Mammary epithelial cell (primary cell): ENCODE measurements at regions not wholly inside any gene's neighbourhood (a gene's known extent, or its start where the extent isn't known, plus 50 kb on each side); places are given as distances from the start of the nearest gene placed in this dataset.

Experiments
- EZH2 ChIP-seq: IDR thresholded peaks from 2 replicates; pipeline ENCODE4 v1.6.1; 2012; ENCODE audit warnings: low read length, inconsistent platforms, borderline replicate concordance
- TF ChIP-seq, protein P1 (sequence below), 2 donors: IDR thresholded peaks in 1 of 2; conservative IDR thresholded peaks in 1 of 2; 2 replicates each; pipeline ENCODE4 v1.5.1; 2011 to 2012; ENCODE audit warnings: inconsistent platforms in 2 of 2, low read length in 2 of 2, mild to moderate bottlenecking in 2 of 2, control low read depth in 1 of 2, low read depth in 1 of 2; ENCODE audit not compliant: insufficient read depth in 1 of 2; ENCODE audit errors: extremely low read depth in 1 of 2

GRCh38 chr14:100386846-100387245 is 63.7 kb downstream of the SLC25A47 start:
- TF ChIP-seq EZH2, result no peak
- TF ChIP-seq, protein P1, sequence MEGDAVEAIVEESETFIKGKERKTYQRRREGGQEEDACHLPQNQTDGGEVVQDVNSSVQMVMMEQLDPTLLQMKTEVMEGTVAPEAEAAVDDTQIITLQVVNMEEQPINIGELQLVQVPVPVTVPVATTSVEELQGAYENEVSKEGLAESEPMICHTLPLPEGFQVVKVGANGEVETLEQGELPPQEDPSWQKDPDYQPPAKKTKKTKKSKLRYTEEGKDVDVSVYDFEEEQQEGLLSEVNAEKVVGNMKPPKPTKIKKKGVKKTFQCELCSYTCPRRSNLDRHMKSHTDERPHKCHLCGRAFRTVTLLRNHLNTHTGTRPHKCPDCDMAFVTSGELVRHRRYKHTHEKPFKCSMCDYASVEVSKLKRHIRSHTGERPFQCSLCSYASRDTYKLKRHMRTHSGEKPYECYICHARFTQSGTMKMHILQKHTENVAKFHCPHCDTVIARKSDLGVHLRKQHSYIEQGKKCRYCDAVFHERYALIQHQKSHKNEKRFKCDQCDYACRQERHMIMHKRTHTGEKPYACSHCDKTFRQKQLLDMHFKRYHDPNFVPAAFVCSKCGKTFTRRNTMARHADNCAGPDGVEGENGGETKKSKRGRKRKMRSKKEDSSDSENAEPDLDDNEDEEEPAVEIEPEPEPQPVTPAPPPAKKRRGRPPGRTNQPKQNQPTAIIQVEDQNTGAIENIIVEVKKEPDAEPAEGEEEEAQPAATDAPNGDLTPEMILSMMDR (conservative IDR thresholded peaks at IDR 0.05 in 1 of 2, IDR thresholded peaks at IDR 0.05 in 1 of 2; ENCODE audit: extremely low read depth in 1 of 2, insufficient read depth in 1 of 2, low read depth in 1 of 2, low read length in 2 of 2), result no peak
